Activated T-cell treated with anti-CD3 and anti-CD28 coated beads for 24 hours (primary cell): ENCODE measurements at regions not wholly inside any gene's neighbourhood (a gene's known extent, or its start where the extent isn't known, plus 50 kb on each side); places are given as distances from the start of the nearest gene placed in this dataset.

Source experiments
- DNase-seq: peaks from one replicate; pipeline ENCODE4 v3.0.0-alpha.2; 2020; ENCODE audit warnings: low read depth

GRCh38 chr2:41726364-41726763 lies 321.5 kb upstream of the PKDCC start:
- DNase-seq, result no peak

GRCh38 chr2:41727152-41727551 lies 320.7 kb upstream of the PKDCC start:
- DNase-seq, result no peak

- DNase-seq, result no peak
Observed at GRCh38 chr2:41727711-41728110, 320.1 kb upstream of the PKDCC start.

GRCh38 chr2:41728788-41729338 lies 319.0 kb upstream of the PKDCC start:
- no peak for DNase-seq

DNA sequence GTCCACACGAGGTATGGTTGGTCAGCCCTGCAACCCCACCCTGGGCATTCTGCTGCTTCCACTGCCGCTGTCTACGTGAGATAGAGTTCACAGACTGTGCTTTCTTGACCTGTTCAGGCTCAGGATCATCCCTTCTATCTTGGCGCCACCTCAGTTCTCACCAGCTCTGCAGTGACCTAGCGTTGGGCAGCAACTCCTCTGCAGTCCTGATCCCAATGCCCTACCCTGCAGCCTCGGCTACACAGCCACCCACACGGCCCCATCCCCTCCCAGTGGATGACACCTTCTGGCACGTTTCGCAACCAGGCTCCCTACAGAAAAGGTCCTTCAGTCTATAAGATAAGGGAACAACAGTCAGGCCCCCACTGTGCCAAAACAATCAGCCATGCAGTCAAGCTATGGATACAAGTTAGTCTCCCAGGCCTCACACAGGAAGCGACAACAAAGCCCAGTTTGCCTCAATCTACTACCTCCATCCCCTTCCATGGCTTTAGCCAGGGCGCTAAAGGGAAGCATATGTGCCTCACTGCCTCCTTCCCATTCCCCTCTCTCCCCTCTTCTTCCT lies 317.9 kb upstream of the PKDCC start:
- no peak for DNase-seq

DNA sequence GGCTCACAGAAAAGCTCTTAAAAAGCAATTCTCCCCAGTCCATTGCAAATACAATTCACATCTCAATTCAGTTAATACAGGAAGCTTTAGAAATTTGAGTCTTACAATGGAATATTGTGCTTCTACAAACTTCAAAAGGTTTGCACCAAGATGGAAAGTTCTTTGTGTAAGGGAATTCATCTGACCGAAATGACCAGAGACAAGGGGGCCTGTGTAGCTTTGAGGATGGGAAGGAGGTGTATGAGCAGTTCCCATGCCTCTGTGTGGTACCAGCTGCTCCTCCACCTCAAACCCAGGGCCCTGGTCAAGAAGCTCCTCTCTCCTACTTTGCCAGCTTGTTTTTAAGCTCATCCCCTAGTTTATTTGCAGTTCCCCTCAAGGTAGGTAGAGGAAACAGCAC lies 312.8 kb upstream of the PKDCC start:
- no peak for DNase-seq

- DNase-seq, result no peak
Observed at GRCh38 chr2:41735476-41735875, 312.3 kb upstream of the PKDCC start.

- DNase-seq, result no peak
Observed at GRCh38 chr2:41736105-41736567, 311.7 kb upstream of the PKDCC start.

DNA sequence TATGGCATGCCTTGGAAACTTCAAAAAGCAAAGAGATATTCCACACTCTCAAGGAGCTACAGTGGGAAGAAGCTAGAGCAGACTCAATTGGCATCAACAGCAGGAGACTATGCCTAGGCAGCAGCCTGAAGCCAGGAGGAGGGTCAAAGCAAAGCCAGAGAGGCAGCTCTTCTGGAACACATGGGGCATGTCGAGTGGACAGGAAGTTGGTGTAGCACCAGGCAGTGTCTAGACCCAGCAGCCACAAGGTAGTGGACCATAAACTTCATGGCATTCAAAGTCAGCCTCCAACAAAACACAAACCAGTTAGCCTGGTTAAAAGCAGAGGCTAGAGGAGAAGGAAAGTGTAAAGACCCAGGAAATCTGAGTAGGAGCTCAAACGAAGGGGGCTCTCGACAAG lies 311.2 kb upstream of the PKDCC start:
- no peak for DNase-seq

DNA sequence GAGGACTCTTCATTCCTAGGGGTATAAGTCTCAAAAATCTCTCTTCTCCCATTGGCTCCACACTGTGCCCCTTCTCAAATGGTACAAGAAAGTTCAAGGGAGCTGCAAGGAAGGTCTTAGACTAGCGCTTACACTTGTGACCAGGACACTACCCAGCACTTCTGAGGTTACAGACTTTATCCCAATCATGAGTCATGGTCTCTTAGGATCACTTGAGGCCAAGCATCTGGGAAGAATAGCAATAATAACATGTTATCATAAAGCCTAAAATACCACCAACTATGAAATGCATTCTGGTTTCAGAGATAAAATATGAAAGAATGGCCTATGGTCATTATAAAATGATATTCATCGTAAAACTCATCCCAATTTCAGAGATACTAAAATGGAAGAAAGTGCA lies 309.9 kb upstream of the PKDCC start:
- DNase-seq, result no peak

GRCh38 chr2:41741951-41742595 lies 305.7 kb upstream of the PKDCC start:
- DNase-seq, result no peak

DNA sequence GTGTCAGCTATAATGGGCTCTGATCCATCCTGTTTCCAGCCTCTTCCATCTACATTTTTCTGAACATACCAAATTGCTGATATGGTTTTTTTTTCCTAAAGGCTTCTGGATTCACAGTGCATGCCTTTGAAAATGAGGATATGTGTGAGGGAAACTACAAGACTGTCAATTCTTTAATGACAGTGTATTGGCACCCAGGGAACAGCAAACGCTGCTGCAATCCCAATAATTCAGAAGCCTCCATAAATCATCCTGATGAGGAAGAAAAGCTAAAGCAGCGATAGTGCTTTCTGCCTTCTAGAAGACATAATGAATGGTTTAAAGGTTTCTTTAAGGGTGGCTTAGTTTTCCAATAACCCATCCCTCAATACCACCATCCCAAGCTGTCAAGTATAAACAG lies 304.5 kb upstream of the PKDCC start:
- DNase-seq, result no peak

- DNase-seq, result no peak
Observed at GRCh38 chr2:41750829-41751228, 297.0 kb upstream of the PKDCC start.

GRCh38 chr2:41759880-41760279 lies 287.9 kb upstream of the PKDCC start:
- no peak for DNase-seq

DNA sequence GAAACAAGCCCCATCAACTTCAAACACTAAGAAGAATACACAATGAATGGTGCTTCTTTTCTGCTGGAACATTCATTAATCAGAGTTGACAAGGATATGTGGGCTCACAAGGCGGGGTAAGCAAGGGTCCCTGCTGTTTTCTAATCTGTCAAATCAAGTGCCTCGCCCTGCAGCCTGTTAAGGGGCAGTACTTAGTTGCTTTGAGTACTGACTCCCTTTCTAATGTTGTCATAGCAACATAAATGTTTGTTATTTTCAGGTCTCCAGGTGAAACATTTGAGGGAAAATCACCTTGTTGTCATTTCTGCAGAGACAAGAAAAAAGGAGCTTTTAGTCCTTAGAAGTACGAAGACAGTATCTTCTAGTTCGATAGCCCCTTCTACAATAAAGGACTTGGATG lies 284.7 kb upstream of the PKDCC start:
- DNase-seq, result no peak

DNA sequence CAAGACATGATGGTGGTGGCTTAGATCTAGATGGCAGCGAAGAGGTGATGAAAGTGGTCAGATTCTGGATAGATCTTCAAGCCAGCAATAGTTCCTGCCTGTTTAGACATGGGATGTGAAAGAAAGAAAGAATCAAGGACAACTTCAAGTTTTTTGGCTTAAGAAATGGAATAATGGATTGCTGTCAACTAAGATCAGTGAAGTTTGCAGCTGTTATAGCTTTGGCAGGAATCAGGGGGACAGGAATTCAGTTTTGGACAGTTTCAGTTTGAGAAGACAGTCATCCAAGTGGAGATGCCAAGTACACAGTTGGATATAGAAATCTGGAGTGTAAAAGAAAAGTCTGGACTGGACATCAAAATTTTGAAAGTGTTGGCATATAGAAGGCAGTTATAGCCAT lies 283.7 kb upstream of the PKDCC start:
- DNase-seq, result no peak

GRCh38 chr2:41764919-41765318 lies 282.9 kb upstream of the PKDCC start:
- DNase-seq, result no peak

GRCh38 chr2:41768310-41768709 lies 279.5 kb upstream of the PKDCC start:
- no peak for DNase-seq

- DNase-seq, result no peak
Observed at GRCh38 chr2:41771710-41772109, 276.1 kb upstream of the PKDCC start.

- DNase-seq, result no peak
Observed at GRCh38 chr2:41772697-41773096, 275.1 kb upstream of the PKDCC start.

- DNase-seq, result no peak
Observed at GRCh38 chr2:41774011-41774605, 273.7 kb upstream of the PKDCC start.

GRCh38 chr2:41775366-41776025 lies 272.3 kb upstream of the PKDCC start:
- no peak for DNase-seq

DNA sequence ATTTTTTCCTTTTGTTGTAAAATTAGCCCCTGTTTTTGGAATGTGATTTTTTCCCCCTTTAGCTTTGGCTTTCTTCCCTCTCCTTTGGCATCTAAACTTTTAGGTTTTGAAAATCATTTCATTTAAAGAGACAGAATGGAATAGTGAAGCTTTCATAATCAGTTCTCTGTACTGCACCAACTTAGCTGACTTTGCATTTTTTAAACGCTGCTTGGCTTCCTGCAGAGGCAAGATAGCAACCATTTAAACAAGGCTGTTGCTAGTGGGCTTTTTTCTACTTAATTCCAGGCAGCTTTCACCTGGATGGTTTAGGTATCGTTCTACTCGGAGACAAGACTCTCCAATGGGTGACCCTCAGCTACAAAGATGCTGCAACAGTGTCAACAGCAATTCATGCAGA lies 267.9 kb upstream of the PKDCC start:
- no peak for DNase-seq
